Activated CD4-positive, alpha-beta T cell treated with anti-CD3 and anti-CD28 coated beads for 24 hours (primary cell): ENCODE measurements at regions not wholly inside any gene's neighbourhood (a gene's known extent, or its start where the extent isn't known, plus 50 kb on each side); places are given as distances from the start of the nearest gene placed in this dataset.
A peak's percentile ranks its signal among the peaks of the same experiment; 100 is the strongest.

Experiments used
- DNase-seq, 2 donors: peaks; one replicate each; pipeline ENCODE4 v3.0.0-alpha.2; 2020; ENCODE audit warnings: low read depth in 2 of 2

DNA sequence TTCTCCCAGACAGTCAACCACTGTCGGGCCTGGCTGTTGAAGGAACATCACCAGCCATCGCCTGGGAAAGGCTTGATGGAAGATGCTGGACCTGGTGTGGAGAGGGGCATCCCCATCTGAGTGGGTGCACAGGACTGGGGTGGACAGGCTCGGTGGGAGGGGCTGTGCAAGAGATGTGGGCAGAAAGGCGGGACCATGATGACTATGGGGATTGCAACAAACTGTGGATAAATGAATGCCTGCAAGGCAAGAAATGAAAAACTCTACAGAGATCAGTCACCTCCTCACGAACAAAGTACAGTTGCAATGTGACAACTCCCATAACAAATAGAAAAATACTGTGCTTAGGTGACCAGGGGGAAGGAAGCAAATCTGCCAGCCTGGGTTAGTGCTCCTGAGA lies 171.9 kb upstream of the GPR12 start:
- no peak for DNase-seq

GRCh38 chr13:26929971-26930730 lies 169.6 kb upstream of the GPR12 start:
- peak; percentile 63 to 71 for DNase-seq

- DNase-seq: no peak
Measured at GRCh38 chr13:26927511-26927910, 166.9 kb upstream of the GPR12 start.

- no peak for DNase-seq
Measured at GRCh38 chr13:26926371-26926770, 165.8 kb upstream of the GPR12 start.

DNA sequence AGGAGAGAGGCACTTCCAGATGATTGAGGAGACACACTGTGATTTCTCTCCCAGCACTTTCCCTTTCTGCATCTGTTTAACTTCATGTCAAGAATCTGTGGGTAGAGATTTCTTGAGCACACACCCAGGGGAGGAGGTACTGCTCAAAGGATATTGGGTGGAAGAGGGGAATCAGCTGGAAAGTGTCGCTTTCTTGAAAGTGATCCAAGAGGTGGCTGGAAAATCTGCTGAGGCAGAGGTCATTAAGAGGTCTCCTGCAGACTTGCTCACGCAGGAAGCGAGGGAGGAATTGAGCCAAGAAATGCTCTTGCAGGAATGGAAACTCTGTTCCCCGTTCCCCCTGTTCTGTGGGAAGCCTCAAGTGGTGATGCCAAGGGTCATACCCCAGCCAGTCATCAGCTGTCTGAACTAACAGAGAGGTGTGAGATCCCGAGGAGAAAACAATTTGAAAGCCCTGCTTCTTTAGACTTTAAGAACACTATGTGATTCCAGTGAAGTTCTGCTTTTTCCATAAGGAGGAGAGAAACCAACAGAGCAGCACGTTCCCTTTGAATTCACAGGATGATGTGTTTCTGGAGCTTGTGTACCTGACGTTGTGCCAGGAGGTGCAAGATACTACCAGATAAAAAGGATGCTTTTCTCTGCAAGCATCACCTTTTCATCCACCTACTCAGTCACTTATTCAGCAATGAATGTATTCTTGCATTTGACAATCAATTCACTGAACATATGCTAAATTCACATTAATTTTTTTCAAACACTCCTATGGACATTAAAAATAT lies 163.4 kb upstream of the GPR12 start:
- no peak for DNase-seq

DNA sequence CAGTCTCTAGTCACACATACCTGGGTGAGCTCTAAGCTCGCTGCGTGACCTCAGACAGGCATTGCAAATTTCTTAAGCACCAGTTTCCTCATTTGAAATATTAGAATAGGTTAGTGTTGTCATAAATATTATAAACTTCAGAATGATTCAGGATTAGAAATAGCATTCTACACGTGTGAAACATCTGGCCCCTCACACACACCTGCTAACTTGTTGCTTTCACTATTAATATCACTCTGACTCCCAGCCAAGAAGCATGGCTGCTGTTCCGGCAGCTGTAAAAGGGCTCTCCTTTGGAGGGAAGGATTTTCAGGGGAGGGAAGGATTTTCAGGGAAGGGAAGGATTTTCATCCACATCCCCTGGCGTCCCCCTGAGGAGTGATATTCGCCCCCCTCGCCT lies 161.3 kb upstream of the GPR12 start:
- no peak for DNase-seq

DNA sequence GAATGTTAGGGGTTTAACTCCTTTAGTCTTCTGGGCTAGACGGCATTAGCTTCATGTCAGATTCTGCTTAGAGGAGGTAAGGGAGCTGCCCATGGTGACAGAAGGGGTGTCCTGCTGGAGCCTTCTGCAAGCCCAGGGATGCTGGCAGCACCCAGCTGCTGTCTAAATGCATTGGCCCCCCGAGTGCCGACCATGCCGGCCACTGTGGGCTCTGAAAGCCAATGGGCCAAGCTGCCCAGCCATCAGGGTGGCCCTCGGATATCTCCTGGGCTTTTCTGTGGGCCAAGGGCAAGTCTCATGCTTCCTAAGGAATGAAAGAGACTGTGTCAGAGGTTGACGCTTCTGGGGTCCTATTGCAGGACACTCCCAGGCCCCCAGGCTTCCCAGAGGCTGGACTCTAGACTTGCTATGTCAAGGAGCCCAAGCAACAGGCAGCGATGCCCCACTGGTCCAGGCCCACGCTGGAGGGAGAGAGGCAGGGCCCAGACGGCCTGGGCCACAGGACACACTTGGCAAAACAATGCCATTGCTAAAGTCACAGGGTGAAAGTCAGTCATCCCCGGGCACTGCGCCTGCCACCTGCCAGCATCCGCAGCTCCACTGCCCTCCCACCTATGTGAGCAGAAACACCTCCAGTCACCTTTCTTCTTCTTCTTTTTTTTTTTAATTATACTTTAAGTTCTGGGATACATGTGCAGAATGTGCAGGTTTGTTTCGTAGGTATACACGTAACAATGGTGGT lies 160.2 kb upstream of the GPR12 start:
- DNase-seq: no peak

DNA sequence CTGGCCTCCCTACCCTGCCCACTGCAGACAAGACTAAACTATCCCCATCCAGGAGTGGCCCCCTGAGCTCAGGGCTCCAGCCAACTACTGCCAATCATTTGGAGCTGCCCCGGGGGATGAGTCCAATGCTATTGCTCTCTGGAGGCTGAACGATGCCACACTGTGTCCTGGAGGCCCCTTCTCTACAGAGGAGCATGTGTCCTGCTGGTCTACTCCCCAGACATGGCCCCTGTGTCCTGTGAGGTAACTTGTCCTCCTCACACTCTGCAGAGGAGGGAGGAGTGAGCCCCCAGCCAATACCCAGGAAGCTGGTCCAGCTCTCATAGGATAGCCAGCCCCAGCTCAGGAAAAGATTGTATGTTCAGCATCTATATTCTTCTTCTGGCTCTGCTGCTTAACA lies 159.1 kb upstream of the GPR12 start:
- DNase-seq: no peak

DNA sequence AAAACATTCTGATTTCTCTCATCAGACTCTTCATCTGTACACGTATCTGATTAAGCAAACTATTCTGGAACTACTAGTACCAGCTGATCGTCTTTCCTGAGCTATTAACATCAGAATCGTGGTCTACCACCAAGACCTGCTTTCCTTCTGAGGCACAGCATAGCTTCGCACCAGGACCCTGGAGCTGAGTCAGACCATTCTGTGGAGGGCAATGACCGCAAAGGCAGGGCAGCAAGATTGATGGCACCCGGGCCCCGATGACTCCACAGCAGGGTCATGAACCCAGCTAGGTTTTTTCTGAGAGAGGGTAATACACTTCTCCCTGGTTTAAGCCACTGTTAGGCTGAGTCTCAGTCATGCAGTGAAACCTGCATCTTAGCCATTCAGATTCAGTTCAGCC lies 158.7 kb upstream of the GPR12 start:
- no peak for DNase-seq

- no peak for DNase-seq
Measured at GRCh38 chr13:26914624-26915023, 154.0 kb upstream of the GPR12 start.

DNA sequence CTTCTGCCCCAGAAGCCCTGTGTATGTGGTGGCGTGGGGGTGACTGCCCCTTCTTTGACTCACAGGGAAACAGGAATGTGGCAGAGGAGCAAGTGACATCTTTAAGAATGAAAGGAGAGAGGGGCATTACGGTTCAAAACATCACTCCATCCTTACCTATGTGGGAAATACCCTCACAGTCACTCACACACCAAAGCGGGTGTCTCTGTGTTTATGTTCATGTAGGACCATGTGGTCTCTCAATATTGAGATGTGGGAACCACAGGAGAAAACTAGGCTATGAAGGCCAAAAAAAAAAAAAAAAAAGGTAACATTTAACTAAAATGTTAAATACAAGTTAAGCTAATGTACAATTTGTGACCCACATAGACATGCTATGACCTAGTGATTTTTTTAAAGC lies 153.6 kb upstream of the GPR12 start:
- DNase-seq: no peak

GRCh38 chr13:26910754-26911465 lies 150.3 kb upstream of the GPR12 start:
- no peak for DNase-seq

DNA sequence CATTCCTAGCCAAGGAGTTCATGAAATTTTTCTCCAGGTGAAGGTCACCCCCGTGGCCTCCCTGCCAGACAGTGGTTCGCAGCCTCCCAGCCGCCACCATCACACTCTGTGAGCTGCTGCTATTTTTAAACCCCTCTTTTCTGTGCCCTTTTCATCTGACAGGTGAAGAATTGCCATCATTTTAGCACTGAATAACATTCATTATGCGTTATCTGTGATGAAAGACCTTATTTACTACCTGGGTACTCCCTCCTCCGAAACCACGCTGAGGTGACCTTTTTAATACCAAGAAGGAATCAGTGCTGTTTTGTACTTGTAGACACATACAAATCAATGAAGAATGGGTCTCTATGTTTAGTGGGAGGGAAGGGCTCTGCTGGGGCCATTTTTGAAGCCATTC lies 148.9 kb upstream of the GPR12 start:
- no peak for DNase-seq

DNA sequence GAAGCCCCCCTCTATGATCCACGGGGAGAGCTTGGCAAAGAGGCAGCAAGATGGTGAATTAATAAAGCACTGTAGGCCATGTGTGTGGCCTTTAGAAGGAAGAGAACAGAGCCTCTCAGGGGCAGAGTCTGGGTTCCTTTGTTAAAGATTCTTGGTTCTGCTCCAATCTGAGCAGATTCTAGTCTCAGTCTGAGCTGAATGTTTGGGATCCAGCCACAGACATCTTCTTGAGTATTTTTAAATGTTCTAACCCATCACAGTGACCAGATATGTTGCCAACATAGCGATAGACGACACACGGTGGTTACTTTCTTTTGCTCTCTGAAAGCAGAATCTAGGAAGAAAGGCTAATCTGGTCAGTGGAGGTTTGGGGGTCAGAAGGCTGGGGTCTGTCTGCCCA lies 147.5 kb upstream of the GPR12 start:
- no peak for DNase-seq

GRCh38 chr13:26899202-26899601 lies 138.6 kb upstream of the GPR12 start:
- DNase-seq: no peak

DNA sequence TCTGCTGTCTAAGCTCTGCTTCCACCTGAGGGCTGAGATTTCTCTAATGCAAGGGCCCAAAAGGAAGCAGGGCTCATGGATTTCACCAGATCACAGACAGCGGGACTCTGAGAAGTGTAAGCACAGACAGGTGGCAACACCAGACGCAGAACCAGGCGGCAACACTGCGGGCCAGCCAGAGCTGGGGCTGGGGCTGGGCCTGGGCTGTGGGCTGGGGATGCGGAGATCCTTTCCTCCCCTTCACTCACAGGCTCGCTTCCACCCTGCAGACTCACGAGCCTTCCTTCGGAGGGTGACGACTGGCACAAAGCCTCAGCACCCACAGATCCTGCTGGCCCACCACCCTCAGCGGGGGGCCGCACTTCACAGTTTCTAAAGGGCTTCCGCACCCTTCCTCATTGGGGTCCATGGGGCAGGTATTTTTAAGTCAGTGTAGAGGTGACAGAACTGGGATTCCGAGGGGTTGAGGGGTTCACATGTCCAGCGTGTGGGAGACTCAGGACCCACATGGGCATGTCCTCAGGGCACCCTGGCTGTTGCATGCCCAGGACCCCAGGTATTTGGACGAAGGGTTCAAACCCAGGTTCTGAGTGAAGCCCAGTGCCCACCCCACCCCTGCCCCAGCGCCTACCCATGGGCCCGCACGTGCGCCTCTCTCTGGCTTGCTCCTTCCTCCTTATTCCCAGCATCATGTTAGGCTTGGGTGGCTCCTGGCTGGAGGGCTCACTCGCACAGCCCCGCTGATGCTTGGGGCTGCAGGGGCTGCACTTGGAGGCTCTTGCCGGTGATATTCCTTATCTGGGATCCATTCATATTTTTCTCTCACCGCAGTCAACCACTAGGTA lies 137.3 kb upstream of the GPR12 start:
- DNase-seq: no peak

- DNase-seq: no peak
Measured at GRCh38 chr13:26896986-26897668, 136.5 kb upstream of the GPR12 start.

GRCh38 chr13:26895808-26896466 lies 135.4 kb upstream of the GPR12 start:
- no peak for DNase-seq

GRCh38 chr13:26895081-26895807 lies 134.7 kb upstream of the GPR12 start:
- DNase-seq: no peak
